ENCODE measurements at regions not wholly inside any gene's neighbourhood (a gene's known extent, or its start where the extent isn't known, plus 50 kb on each side); places are given as distances from the start of the nearest gene placed in this dataset.

DNA sequence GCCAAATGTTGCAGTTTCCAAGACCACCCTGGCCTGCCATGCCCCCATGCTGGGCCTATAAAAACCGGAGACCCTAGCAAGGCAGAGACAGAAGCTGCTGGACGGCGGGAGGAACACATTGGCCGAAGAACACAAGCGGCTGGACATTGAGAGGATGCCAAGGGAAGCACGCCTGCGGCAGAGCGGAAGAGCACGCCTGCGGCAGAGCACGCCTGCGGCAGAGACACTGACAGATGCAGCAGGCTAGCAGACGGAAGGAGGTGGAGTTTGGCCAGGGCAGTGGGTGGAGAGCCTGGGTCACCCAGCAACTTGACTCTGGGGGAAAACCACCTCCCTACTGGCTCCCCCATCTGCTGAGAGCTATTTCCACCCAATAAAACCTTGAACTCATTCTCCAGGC, 322.3 kb upstream of the TBL1XR1 start:
- H3K27ac ChIP-seq: no peak overlapping the region
- DNase-seq (ENCODE audit: low read depth in 1 of 2, low spot score in 1 of 2): no peak
- no peaks in the 10 kb centered on the region for H3K9me3 ChIP-seq (ENCODE audit: low read depth)
- H3K27me3 ChIP-seq: no peaks in the 10 kb centered on the region
- no peaks in the 10 kb centered on the region for H3K36me3 ChIP-seq
- no peaks in the 10 kb centered on the region for H3K4me1 ChIP-seq (ENCODE audit: low read depth)
- no peak overlapping the region for H3K4me3 ChIP-seq
- TF ChIP-seq CTCF (IDR thresholded peaks at IDR 0.05; ENCODE audit: low read depth, low read length): no peak

- no peak for DNase-seq (ENCODE audit: low read depth in 1 of 2, low spot score in 1 of 2)
- Histone ChIP-seq H3K4me3 (no peak overlapping the region), H3K27ac (no peak overlapping the region), H3K36me3 (no peaks in the 10 kb centered on the region), H3K27me3 (no peaks in the 10 kb centered on the region), H3K9me3 (ENCODE audit: low read depth) (no peaks in the 10 kb centered on the region), H3K4me1 (ENCODE audit: low read depth) (no peaks in the 10 kb centered on the region)
- TF ChIP-seq CTCF (IDR thresholded peaks at IDR 0.05; ENCODE audit: low read depth, low read length): no peak
Measured at GRCh38 chr3:177521305-177521704, 324.0 kb upstream of the TBL1XR1 start.

GRCh38 chr3:177522051-177522450, 324.8 kb upstream of the TBL1XR1 start:
- Histone ChIP-seq H3K27ac (no peak overlapping the region), H3K4me1 (ENCODE audit: low read depth) (no peaks in the 10 kb centered on the region), H3K4me3 (no peak overlapping the region), H3K27me3 (no peaks in the 10 kb centered on the region), H3K9me3 (ENCODE audit: low read depth) (no peaks in the 10 kb centered on the region), H3K36me3 (no peaks in the 10 kb centered on the region)
- no peak for TF ChIP-seq CTCF (IDR thresholded peaks at IDR 0.05; ENCODE audit: low read depth, low read length)
- no peak for DNase-seq (ENCODE audit: low read depth in 1 of 2, low spot score in 1 of 2)

- no peaks in the 10 kb centered on the region for H3K36me3 ChIP-seq
- no peaks in the 10 kb centered on the region for H3K4me1 ChIP-seq (ENCODE audit: low read depth)
- H3K4me3 ChIP-seq: no peak overlapping the region
- TF ChIP-seq CTCF (IDR thresholded peaks at IDR 0.05; ENCODE audit: low read depth, low read length): no peak
- H3K27me3 ChIP-seq: no peaks in the 10 kb centered on the region
- no peaks in the 10 kb centered on the region for H3K9me3 ChIP-seq (ENCODE audit: low read depth)
- H3K27ac ChIP-seq: no peak overlapping the region
- no peak for DNase-seq (ENCODE audit: low read depth in 1 of 2, low spot score in 1 of 2)
Measured at GRCh38 chr3:177523067-177523675, 325.9 kb upstream of the TBL1XR1 start.

DNA sequence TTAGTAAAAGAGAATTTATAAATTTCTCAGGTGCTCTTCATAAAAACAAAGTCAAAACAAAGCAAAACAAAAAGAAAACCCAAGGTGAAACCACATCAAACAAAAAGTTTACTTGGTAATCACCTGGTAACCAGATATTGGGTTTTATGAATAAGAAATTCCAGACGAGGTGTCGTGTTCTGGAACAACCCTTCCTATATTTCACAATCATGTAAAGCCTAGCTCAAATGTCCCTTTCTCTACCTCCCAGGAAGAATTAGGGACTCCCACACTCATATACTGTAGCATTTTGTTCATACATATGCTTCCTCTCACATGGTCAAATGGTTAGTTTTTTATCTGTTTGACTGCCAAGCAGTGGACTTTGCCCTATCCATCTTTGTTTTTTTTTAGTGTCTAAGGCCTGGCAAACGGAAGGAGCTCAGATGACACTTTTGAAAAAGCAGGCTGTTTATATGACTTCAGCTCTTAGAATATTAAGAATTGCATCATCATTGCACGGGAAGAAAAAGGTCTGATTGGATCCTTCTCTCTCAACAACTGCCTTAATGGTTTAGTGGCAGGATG, 326.7 kb upstream of the TBL1XR1 start:
- no peak overlapping the region for H3K4me3 ChIP-seq
- H3K36me3 ChIP-seq: no peaks in the 10 kb centered on the region
- no peak for TF ChIP-seq CTCF (IDR thresholded peaks at IDR 0.05; ENCODE audit: low read depth, low read length)
- H3K9me3 ChIP-seq (ENCODE audit: low read depth): no peaks in the 10 kb centered on the region
- no peaks in the 10 kb centered on the region for H3K27me3 ChIP-seq
- peak in 1 of 2 donors; percentile 25 for DNase-seq (ENCODE audit: low read depth in 1 of 2, low spot score in 1 of 2)
- H3K27ac ChIP-seq: no peak overlapping the region
- H3K4me1 ChIP-seq (ENCODE audit: low read depth): no peaks in the 10 kb centered on the region
